Endothelial cell of umbilical vein (primary cell): ENCODE measurements at regions not wholly inside any gene's neighbourhood (a gene's known extent, or its start where the extent isn't known, plus 50 kb on each side); places are given as distances from the start of the nearest gene placed in this dataset.

Experiments used
- BruUV-seq: library from RNA; stranded (reverse); fragments of 400-500 nt; replicated peaks from 2 replicates; lab custom pipeline; 2021; lab: Mats Ljungman, UMichigan
- CTCF ChIA-PET: fragments of 300-600, 350-600 bp; sonication (Branson Sonifier 250); formaldehyde crosslinking; loops from one replicate; lab custom pipeline; 2021; ENCODE audit warnings: antibody characterized with exemption, inconsistent platforms; lab: Charles Lee
- POLR2A ChIA-PET: fragments of 300-600, 350-600 bp; sonication (Branson Sonifier 250); formaldehyde crosslinking; loops from one replicate; lab custom pipeline; 2021; ENCODE audit warnings: antibody characterized with exemption, inconsistent platforms; lab: Charles Lee
- DNase-seq: peaks from one replicate; pipeline ENCODE4 v3.0.0-alpha.2; 2011; ENCODE audit warnings: low read depth, low spot score
- FAIRE-seq: peaks from 2 replicates; lab custom pipeline; 2011; peaks lifted over from hg19 to GRCh38; lab: Jason Lieb, UNC
- H2AFZ ChIP-seq: 2 replicates; pipeline ENCODE4 v1.6.0; 2012; ENCODE audit warnings: low read depth, low read length, control low read depth, inconsistent platforms
- H3K27ac ChIP-seq: 2 replicates; pipeline ENCODE4 v1.5.1; 2011; ENCODE audit warnings: low read depth, mild to moderate bottlenecking, control low read depth, low read length, moderate library complexity; ENCODE audit not compliant: insufficient read depth
- H3K27me3 ChIP-seq, 2 experiments: 2 replicates each; pipeline versions ENCODE4 v1.6.0 to v1.6.1; 2011; ENCODE audit warnings: low read length in 2 of 2, mixed read lengths in 1 of 2; ENCODE audit not compliant: control insufficient read depth in 2 of 2, insufficient read depth in 2 of 2
- H3K36me3 ChIP-seq, 2 experiments: 2 replicates in 1 of 2; 3 replicates in 1 of 2; pipeline ENCODE4 v1.5.1; 2011; ENCODE audit warnings: low read length in 2 of 2, mild to moderate bottlenecking in 1 of 2, moderate library complexity in 1 of 2; ENCODE audit not compliant: control insufficient read depth in 2 of 2, insufficient read depth in 2 of 2; ENCODE audit errors: extremely low read depth in 1 of 2
- H3K4me1 ChIP-seq: 3 replicates; pipeline ENCODE4 v1.5.1; 2011; ENCODE audit warnings: mild to moderate bottlenecking, low read length; ENCODE audit not compliant: control insufficient read depth, insufficient read depth; ENCODE audit errors: extremely low read depth
- H3K4me2 ChIP-seq: 2 replicates; pipeline ENCODE4 v1.6.1; 2011; ENCODE audit warnings: low read length, control low read depth, mixed read lengths; ENCODE audit not compliant: insufficient read depth
- H3K4me3 ChIP-seq, 3 experiments: fragments of 200-600 bp in 1 of 3; sonication (generic), shearing (Covaris generic) in 1 of 3; replicated peaks in 1 of 3; 2 replicates each; pipeline ENCODE4 v1.5.1; 2011 to 2016; ENCODE audit warnings: control low read depth in 3 of 3, low read length in 3 of 3, mild to moderate bottlenecking in 2 of 3, inconsistent platforms in 1 of 3, low read depth in 1 of 3, moderate library complexity in 1 of 3; ENCODE audit not compliant: insufficient read depth in 1 of 3
- H3K79me2 ChIP-seq: 2 replicates; pipeline ENCODE4 v1.6.0; 2012; ENCODE audit warnings: low read length, inconsistent platforms; ENCODE audit not compliant: control insufficient read depth, insufficient read depth
- H3K9ac ChIP-seq: replicated peaks from 2 replicates; pipeline ENCODE3; 2011; ENCODE audit warnings: low read length, control low read depth; ENCODE audit not compliant: insufficient read depth; ENCODE audit errors: extremely low read depth
- H3K9me1 ChIP-seq: replicated peaks from 3 replicates; pipeline ENCODE4 v1.6.0; 2011; ENCODE audit warnings: mild to moderate bottlenecking, low read length; ENCODE audit not compliant: control insufficient read depth, insufficient read depth; ENCODE audit errors: extremely low read depth
- H3K9me3 ChIP-seq: replicated peaks from 2 replicates; pipeline ENCODE4 v1.5.1; 2012; ENCODE audit warnings: low read length, inconsistent platforms; ENCODE audit not compliant: control insufficient read depth, insufficient read depth
- H4K20me1 ChIP-seq: replicated peaks from 2 replicates; pipeline ENCODE3; 2011; ENCODE audit warnings: mild to moderate bottlenecking, low read length; ENCODE audit not compliant: control insufficient read depth, insufficient read depth; ENCODE audit errors: extremely low read depth
- EZH2 ChIP-seq: IDR thresholded peaks from 2 replicates; pipeline ENCODE4 v1.6.1; 2012; ENCODE audit warnings: borderline replicate concordance, low read depth, mild to moderate bottlenecking, moderate library complexity, low read length, inconsistent platforms; ENCODE audit not compliant: severe bottlenecking
- FOS ChIP-seq: IDR thresholded peaks from 2 replicates; pipeline ENCODE4 v1.6.1; 2011; ENCODE audit warnings: mild to moderate bottlenecking, low read length, moderate library complexity, borderline replicate concordance; ENCODE audit not compliant: insufficient read depth
- GATA2 ChIP-seq: IDR thresholded peaks from 2 replicates; pipeline ENCODE4 v1.7.0; 2011; ENCODE audit warnings: low read depth, mild to moderate bottlenecking, moderate library complexity, mixed read lengths, low read length; ENCODE audit not compliant: insufficient read length, insufficient read depth
- JUN ChIP-seq: IDR thresholded peaks from 2 replicates; pipeline ENCODE4 v1.6.1; 2011; ENCODE audit warnings: borderline replicate concordance, low read depth; ENCODE audit not compliant: insufficient read length, insufficient read depth
- MYC ChIP-seq: IDR thresholded peaks from one replicate; pipeline ENCODE4 v1.6.1; 2011; ENCODE audit warnings: mild to moderate bottlenecking, low read depth, low read length
- POLR2A ChIP-seq: IDR thresholded peaks from 2 replicates; pipeline ENCODE4 v1.6.1; 2012; ENCODE audit warnings: low read depth, mild to moderate bottlenecking, control low read depth, low read length
- POLR2AphosphoS5 ChIP-seq: IDR thresholded peaks from 2 replicates; pipeline ENCODE4 v1.6.1; 2012; ENCODE audit warnings: low read depth, mild to moderate bottlenecking, control low read depth, low read length, moderate library complexity; ENCODE audit not compliant: insufficient read depth
- dilution Hi-C: fragments of 300-500 bp; cut with MboI; formaldehyde crosslinking; loops from one replicate; pipeline ENCODE4 v1.15.0; 2019; ENCODE audit warnings: low sequenced_read_pairs; ENCODE audit not compliant: extremely low pct_ligation_motif_present
- intact Hi-C: fragments of 100-400 bp; cut with micrococcal nuclease; formaldehyde crosslinking; loops from one replicate; pipeline ENCODE4 v1.10.0; 2022
- TF ChIP-seq, protein P1 (sequence below), 2 donors: IDR thresholded peaks; 1 replicate in 1 of 2; 2 replicates in 1 of 2; pipeline ENCODE4 v1.5.1; 2011; ENCODE audit warnings: low read length in 2 of 2, mild to moderate bottlenecking in 2 of 2, moderate library complexity in 2 of 2, control low read depth in 1 of 2, inconsistent platforms in 1 of 2, low read depth in 1 of 2; ENCODE audit not compliant: insufficient read depth in 1 of 2; ENCODE audit errors: extremely low read depth in 1 of 2
- TF ChIP-seq, protein P2 (sequence below): IDR thresholded peaks from 2 replicates; pipeline ENCODE4 v1.6.1; 2011; ENCODE audit not compliant: insufficient read depth, insufficient read length

DNA sequence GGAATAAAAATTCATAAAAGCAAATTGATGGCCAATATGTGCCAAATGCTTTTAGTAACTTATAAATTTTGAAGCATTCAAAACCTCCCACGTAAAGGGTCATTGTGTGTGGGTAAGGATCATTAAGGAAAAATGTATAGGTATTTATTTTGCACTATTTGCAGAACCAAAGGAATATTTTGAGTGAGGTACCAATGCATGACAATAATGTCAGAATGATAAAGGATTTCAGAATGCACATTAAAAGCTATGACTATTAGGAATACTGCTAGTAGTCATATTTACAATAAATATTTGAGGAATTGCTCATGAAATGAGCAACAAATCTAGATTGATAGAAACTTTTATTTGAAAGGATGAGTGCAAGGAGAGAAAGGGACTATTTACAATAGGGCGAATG, 932.8 kb downstream of the SLC6A15 start:
- Histone ChIP-seq H3K9me1 (no peaks in the 10 kb centered on the region), H2AFZ (no peak overlapping the region), H3K4me1 (no peaks in the 10 kb centered on the region), H3K27me3 (no peaks in the 10 kb centered on the region), H3K9ac (no peak overlapping the region), H3K4me2 (no peak overlapping the region), H3K79me2 (no peaks in the 10 kb centered on the region), H3K4me3 (no peak overlapping the region), H3K27ac (no peak overlapping the region), H3K36me3 (no peaks in the 10 kb centered on the region), H3K9me3 (no peaks in the 10 kb centered on the region), H4K20me1 (no peaks in the 10 kb centered on the region)
- intact Hi-C loops (no loop called here), dilution Hi-C loops (no loop called here)
- CTCF ChIA-PET = no interaction called here
- FAIRE-seq (no peak), DNase-seq (no peak)
- no TSS peak for BruUV-seq
- TF ChIP-seq, protein P1, sequence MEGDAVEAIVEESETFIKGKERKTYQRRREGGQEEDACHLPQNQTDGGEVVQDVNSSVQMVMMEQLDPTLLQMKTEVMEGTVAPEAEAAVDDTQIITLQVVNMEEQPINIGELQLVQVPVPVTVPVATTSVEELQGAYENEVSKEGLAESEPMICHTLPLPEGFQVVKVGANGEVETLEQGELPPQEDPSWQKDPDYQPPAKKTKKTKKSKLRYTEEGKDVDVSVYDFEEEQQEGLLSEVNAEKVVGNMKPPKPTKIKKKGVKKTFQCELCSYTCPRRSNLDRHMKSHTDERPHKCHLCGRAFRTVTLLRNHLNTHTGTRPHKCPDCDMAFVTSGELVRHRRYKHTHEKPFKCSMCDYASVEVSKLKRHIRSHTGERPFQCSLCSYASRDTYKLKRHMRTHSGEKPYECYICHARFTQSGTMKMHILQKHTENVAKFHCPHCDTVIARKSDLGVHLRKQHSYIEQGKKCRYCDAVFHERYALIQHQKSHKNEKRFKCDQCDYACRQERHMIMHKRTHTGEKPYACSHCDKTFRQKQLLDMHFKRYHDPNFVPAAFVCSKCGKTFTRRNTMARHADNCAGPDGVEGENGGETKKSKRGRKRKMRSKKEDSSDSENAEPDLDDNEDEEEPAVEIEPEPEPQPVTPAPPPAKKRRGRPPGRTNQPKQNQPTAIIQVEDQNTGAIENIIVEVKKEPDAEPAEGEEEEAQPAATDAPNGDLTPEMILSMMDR (IDR thresholded peaks at IDR 0.05; ENCODE audit: extremely low read depth in 1 of 2, insufficient read depth in 1 of 2, low read depth in 1 of 2, low read length in 2 of 2) = no peak
- TF ChIP-seq GATA2 = no peak
- TF ChIP-seq EZH2 = no peak
- POLR2A ChIA-PET = no interaction called here

DNA sequence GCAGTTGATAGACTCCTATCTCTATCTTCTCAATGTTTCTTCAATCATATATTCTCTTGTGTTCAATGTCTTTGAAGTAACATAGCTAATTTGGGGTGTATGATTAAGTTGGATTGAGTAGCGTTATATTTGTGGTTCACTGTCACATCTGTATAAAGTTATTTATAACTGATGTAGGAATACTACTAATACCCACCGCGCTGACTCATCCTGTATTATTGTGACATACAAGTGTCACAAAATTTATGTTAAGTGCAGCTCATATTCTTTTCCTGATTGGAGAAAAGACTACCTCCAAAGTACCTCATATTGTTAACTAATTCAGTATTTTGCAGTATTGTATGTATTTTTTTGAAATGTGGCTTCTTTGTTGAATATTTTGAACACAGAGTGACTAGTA, 940.8 kb downstream of the SLC6A15 start:
- H3K4me1 ChIP-seq = no peaks in the 10 kb centered on the region
- H3K27ac ChIP-seq = no peak overlapping the region
- POLR2A ChIA-PET = no interaction called here
- dilution Hi-C loops (no loop called here), intact Hi-C loops (no loop called here)
- no peak overlapping the region for H3K9ac ChIP-seq
- DNase-seq (no peak), FAIRE-seq (no peak)
- no TSS peak for BruUV-seq
- CTCF ChIA-PET = no interaction called here
- no peak for TF ChIP-seq MYC
- TF ChIP-seq JUN = no peak
- no peak for TF ChIP-seq GATA2
- TF ChIP-seq, protein P1 (IDR thresholded peaks at IDR 0.05; ENCODE audit: extremely low read depth in 1 of 2, insufficient read depth in 1 of 2, low read depth in 1 of 2, low read length in 2 of 2) = no peak
- TF ChIP-seq, protein P2, sequence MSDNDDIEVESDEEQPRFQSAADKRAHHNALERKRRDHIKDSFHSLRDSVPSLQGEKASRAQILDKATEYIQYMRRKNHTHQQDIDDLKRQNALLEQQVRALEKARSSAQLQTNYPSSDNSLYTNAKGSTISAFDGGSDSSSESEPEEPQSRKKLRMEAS = no peak
- TF ChIP-seq POLR2AphosphoS5 = no peak
- TF ChIP-seq POLR2A = no peak
- TF ChIP-seq FOS = no peak
- TF ChIP-seq EZH2 = no peak
- no peaks in the 10 kb centered on the region for H4K20me1 ChIP-seq
- no peaks in the 10 kb centered on the region for H3K27me3 ChIP-seq
- H3K9me1 ChIP-seq = no peaks in the 10 kb centered on the region
- no peaks in the 10 kb centered on the region for H3K36me3 ChIP-seq
- H3K4me2 ChIP-seq = no peak overlapping the region
- H3K4me3 ChIP-seq = no peak overlapping the region
- no peaks in the 10 kb centered on the region for H3K9me3 ChIP-seq
- no peak overlapping the region for H2AFZ ChIP-seq
- H3K79me2 ChIP-seq = no peaks in the 10 kb centered on the region
